Left forelimb (tissue), 1 donor: ENCODE measurements at regions not wholly inside any gene's neighbourhood (a gene's known extent, or its start where the extent isn't known, plus 50 kb on each side); places are given as distances from the start of the nearest gene placed in this dataset.
A peak's percentile ranks its signal among the peaks of the same experiment; 100 is the strongest.
"Not testable (repeated sequence)": the region's sequence is repeated elsewhere in the genome, so short reads cannot be mapped to it uniquely, and the experiment has no call there.

Experiments used
- DNase-seq: peaks from one replicate; pipeline ENCODE4 v3.0.0-alpha.2; 2018; ENCODE audit warnings: low spot score

- DNase-seq = not testable (repeated sequence)
These were observed 296.3 kb downstream of the HNRNPD start for GRCh38 chr4:82077471-82077995.

GRCh38 chr4:82076809-82077208 lies 297.0 kb downstream of the HNRNPD start:
- no peak for DNase-seq

- no peak for DNase-seq
These were observed 297.4 kb downstream of the HNRNPD start for GRCh38 chr4:82076359-82076758.

- no peak for DNase-seq
These were observed 301.8 kb downstream of the HNRNPD start for GRCh38 chr4:82071951-82072350.

GRCh38 chr4:82069883-82070638 lies 303.7 kb downstream of the HNRNPD start:
- DNase-seq = no peak

GRCh38 chr4:82063017-82063416 lies 310.8 kb downstream of the HNRNPD start:
- no peak for DNase-seq

- no peak for DNase-seq
These were observed 315.7 kb downstream of the HNRNPD start for GRCh38 chr4:82057990-82058544.

GRCh38 chr4:82055156-82055555 lies 318.6 kb downstream of the HNRNPD start:
- DNase-seq = no peak

GRCh38 chr4:82053396-82053795 lies 320.4 kb downstream of the HNRNPD start:
- no peak for DNase-seq

- DNase-seq = no peak
These were observed 323.0 kb downstream of the HNRNPD start for GRCh38 chr4:82050796-82051195.

GRCh38 chr4:82049294-82049693 lies 324.5 kb downstream of the HNRNPD start:
- no peak for DNase-seq

GRCh38 chr4:82047731-82048130 lies 326.1 kb downstream of the HNRNPD start:
- no peak for DNase-seq

- no peak for DNase-seq
These were observed 327.0 kb downstream of the HNRNPD start for GRCh38 chr4:82046796-82047195.

- DNase-seq = no peak
These were observed 328.5 kb downstream of the HNRNPD start for GRCh38 chr4:82045267-82045666.

- peak; percentile 82 for DNase-seq
These were observed 329.4 kb downstream of the HNRNPD start for GRCh38 chr4:82044141-82044993.

GRCh38 chr4:82043809-82044137 lies 330.0 kb downstream of the HNRNPD start:
- no peak for DNase-seq

GRCh38 chr4:82043081-82043808 lies 330.5 kb downstream of the HNRNPD start:
- no peak for DNase-seq

GRCh38 chr4:82042042-82042441 lies 331.7 kb downstream of the HNRNPD start:
- DNase-seq = no peak

- no peak for DNase-seq
These were observed 334.9 kb downstream of the HNRNPD start for GRCh38 chr4:82038936-82039335.

GRCh38 chr4:82036181-82036580 lies 337.6 kb downstream of the HNRNPD start:
- no peak for DNase-seq

- no peak for DNase-seq
These were observed 338.9 kb downstream of the HNRNPD start for GRCh38 chr4:82034878-82035277.

- DNase-seq = no peak
These were observed 339.9 kb downstream of the HNRNPD start for GRCh38 chr4:82033862-82034261.
